ENCODE measurements at regions not wholly inside any gene's neighbourhood (a gene's known extent, or its start where the extent isn't known, plus 50 kb on each side); places are given as distances from the start of the nearest gene placed in this dataset.

DNA sequence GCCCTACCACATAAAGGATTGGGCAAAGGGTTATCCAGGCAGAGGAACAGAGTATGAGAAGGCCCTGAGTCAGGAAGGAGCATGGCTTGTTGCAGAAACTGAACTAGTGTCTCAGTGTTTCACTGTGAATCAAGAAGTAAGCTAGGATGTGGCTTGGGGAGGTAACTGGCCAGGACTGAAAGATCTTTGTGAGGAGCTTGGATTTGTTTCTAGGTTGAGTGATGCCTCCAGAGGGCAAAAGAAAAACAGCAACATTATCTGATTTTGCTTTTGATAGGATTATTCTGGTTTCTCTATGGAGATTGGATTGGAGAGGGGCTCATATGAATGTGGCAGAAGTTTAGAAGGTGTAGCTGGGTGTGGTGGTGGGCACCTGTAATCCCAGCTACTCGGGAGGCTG lies 137.9 kb upstream of the HDAC9 start:
- Histone ChIP-seq H3K9ac (no peak overlapping the region), H3K4me1 (peaks cover 0 to 9% (median 0%) of the 10 kb centered on the region in 10 experiments; a peak in 1 of 20 replicates), H3K36me3 (no peaks in the 10 kb centered on the region), H3K27ac (no peak overlapping the region), H3K4me3 (no peak overlapping the region), H4K20me1 (no peaks in the 10 kb centered on the region), H3K27me3 (no peaks in the 10 kb centered on the region), H3K4me2 (no peak overlapping the region), H3K9me3 (replicated peaks in 1 of 11) (no peaks in the 10 kb centered on the region)
- TF ChIP-seq Cebpa-rat (IDR thresholded peaks at IDR 0.05) = no peak

DNA sequence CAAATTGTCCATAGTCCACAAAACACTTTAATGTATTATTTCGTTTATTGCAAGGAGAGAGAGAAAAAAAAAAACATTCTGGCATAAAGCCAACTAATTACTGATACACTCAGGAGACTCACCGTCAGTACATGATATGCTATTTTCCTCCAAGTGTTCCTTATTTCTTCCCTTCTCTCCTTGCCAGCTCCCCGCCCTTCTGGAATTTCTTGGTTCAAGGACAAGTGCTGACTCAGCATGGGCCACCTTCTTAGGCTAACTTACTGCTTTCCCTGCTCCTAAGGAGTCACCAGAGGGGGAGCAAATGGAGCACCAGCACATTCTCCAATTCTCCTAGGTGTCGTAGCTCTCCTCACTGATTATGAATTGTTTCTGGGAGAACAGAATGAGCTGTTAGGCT lies 133.8 kb upstream of the HDAC9 start:
- Histone ChIP-seq H3K4me3 (no peak overlapping the region), H3K27me3 (no peaks in the 10 kb centered on the region), H3K36me3 (no peaks in the 10 kb centered on the region), H4K20me1 (no peaks in the 10 kb centered on the region), H3K9ac (no peak overlapping the region), H3K27ac (no peak overlapping the region), H3K4me2 (no peak overlapping the region), H3K4me1 (no peaks in the 10 kb centered on the region), H3K9me3 (replicated peaks in 1 of 11) (no peaks in the 10 kb centered on the region)
- no peak for TF ChIP-seq Cebpa-rat (IDR thresholded peaks at IDR 0.05)

DNA sequence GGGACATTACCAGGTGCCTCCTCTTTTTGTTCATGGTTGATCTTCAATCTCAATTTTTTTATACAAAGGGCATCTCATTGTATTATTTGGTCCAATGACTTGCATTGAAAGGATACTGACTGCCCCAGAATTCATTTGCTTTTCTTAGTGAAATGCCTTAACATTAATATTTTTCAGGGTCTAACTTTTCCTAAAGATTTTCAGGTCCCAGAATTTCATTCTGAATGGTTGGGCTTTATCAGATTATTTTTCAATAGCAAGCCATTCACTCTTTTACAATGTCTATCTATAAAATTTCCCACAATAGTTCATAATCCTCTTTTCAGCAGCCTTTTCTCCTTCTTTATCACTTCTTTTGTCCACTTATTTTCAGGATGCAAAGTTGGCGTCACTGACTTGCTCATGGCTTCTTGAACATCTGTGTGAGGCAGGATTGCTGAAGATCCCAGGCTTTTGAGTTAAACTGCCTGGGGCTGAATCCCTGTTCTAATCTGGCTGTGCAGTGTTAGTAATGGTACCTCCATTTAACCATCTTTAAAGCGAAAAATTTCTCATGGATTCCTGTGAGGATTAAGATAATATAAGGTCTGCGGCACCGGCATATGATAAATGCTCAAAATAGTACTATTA lies 131.7 kb upstream of the HDAC9 start:
- no peaks in the 10 kb centered on the region for H3K4me1 ChIP-seq
- H3K27ac ChIP-seq = no peak overlapping the region
- TF ChIP-seq Cebpa-rat (IDR thresholded peaks at IDR 0.05) = no peak
- H3K36me3 ChIP-seq = no peaks in the 10 kb centered on the region
- no peaks in the 10 kb centered on the region for H3K9me3 ChIP-seq (replicated peaks in 1 of 11)
- no peak overlapping the region for H3K9ac ChIP-seq
- no peaks in the 10 kb centered on the region for H4K20me1 ChIP-seq
- H3K4me3 ChIP-seq = no peak overlapping the region
- H3K4me2 ChIP-seq = no peak overlapping the region
- no peaks in the 10 kb centered on the region for H3K27me3 ChIP-seq

DNA sequence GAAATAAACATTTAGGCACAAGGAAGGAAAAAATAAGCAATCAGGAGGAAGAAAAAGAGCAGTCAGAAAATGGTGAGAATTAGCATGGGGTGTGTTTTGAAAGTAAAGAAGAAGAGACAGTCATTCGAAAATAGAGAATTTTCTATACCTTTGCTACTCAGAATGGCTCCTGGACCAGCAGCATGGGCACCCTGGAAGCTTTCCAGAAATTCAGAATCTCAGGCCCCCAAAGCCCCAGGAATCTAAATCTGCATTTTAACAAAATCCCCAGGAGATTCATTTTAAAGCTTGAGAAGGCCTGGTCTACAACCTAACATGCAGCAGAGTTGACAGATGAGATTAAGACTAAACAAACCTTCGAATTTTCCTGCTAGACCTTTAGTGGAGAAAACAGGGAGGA lies 131.2 kb upstream of the HDAC9 start:
- no peak for TF ChIP-seq Cebpa-rat (IDR thresholded peaks at IDR 0.05)
- no peaks in the 10 kb centered on the region for H3K27me3 ChIP-seq
- no peak overlapping the region for H3K9ac ChIP-seq
- no peak overlapping the region for H3K27ac ChIP-seq
- H3K4me1 ChIP-seq = no peaks in the 10 kb centered on the region
- H3K4me3 ChIP-seq = no peak overlapping the region
- H4K20me1 ChIP-seq = no peaks in the 10 kb centered on the region
- H3K9me3 ChIP-seq (replicated peaks in 1 of 11) = no peaks in the 10 kb centered on the region
- H3K36me3 ChIP-seq = no peaks in the 10 kb centered on the region
- no peak overlapping the region for H3K4me2 ChIP-seq

DNA sequence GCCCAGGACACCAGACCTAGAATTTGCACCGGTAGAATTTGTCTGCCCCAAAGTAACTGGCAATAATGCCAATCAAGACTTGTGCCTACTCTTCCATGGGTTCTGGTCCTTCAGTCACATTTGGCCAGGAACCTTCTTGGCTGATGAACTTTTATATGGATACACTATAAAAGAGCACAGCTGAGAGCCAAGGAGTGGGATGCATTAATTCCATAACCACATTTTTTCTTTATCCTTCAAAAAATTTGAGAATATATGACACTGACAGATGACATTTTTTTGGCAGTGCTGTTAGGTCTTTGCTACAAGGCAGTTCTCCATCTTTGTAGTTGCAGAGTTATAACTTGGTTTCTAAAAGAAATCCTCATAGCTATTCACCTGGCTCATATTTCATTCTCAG lies 129.2 kb upstream of the HDAC9 start:
- TF ChIP-seq Cebpa-rat (IDR thresholded peaks at IDR 0.05) = no peak
- peaks cover 0 to 4% (median 0%) of the 10 kb centered on the region in 11 experiments; a peak in 1 of 22 replicates for H4K20me1 ChIP-seq
- H3K36me3 ChIP-seq = no peaks in the 10 kb centered on the region
- H3K9me3 ChIP-seq (replicated peaks in 1 of 11) = no peaks in the 10 kb centered on the region
- no peak overlapping the region for H3K4me2 ChIP-seq
- H3K27ac ChIP-seq = no peak overlapping the region
- no peak overlapping the region for H3K4me3 ChIP-seq
- H3K27me3 ChIP-seq = no peaks in the 10 kb centered on the region
- no peaks in the 10 kb centered on the region for H3K4me1 ChIP-seq
- H3K9ac ChIP-seq = no peak overlapping the region

DNA sequence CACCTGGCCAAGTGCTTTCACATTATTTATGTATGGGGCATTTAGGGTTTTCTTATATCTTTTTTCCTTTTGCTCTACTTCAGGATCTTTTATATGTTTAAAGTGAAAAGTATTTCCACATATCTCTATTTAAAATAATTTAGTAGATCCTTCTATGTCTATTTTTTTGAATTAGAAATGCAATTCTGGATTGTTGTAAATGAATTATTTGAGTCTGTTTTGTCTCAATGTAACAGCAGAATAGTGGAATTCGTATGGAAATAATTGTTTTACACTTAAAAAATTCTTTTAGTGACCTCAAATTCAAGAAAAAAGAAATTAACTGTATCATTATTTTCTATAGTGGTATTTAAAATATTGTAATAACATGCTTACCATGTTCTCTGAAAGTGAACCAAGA lies 126.5 kb upstream of the HDAC9 start:
- H3K4me3 ChIP-seq = no peak overlapping the region
- H3K27ac ChIP-seq = no peak overlapping the region
- no peak overlapping the region for H3K4me2 ChIP-seq
- peaks cover 0 to 4% (median 0%) of the 10 kb centered on the region in 11 experiments; a peak in 1 of 22 replicates for H4K20me1 ChIP-seq
- no peak overlapping the region for H3K9ac ChIP-seq
- H3K4me1 ChIP-seq = no peaks in the 10 kb centered on the region
- no peaks in the 10 kb centered on the region for H3K27me3 ChIP-seq
- H3K36me3 ChIP-seq = peaks cover 0 to 6% (median 0%) of the 10 kb centered on the region in 11 experiments; a peak in 1 of 22 replicates
- no peak for TF ChIP-seq Cebpa-rat (IDR thresholded peaks at IDR 0.05)
- no peaks in the 10 kb centered on the region; a peak in 1 of 22 replicates for H3K9me3 ChIP-seq (replicated peaks in 1 of 11)

DNA sequence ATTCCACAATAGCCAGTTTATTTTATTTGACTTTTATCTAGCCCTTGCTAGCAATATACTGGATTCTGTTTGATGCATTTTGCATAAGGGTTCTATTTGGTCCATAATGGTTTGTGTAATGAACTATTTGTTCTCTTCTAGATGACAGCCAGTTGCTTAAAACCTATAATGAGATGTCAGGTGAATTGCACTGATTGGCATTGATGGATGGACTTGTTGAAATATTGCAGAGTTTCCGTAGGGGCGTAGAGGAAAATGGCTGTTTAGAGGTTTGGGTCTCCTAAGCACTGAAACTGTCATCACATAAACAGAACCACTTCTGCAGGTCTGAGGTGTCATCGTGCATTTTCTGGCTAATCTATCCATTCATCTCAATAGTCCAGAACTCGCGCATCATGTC lies 124.9 kb upstream of the HDAC9 start:
- Histone ChIP-seq H3K4me2 (no peak overlapping the region), H3K36me3 (peaks cover 0 to 6% (median 0%) of the 10 kb centered on the region in 11 experiments; a peak in 1 of 22 replicates), H3K9me3 (replicated peaks in 1 of 11) (no peaks in the 10 kb centered on the region; a peak in 1 of 22 replicates), H3K27ac (no peak overlapping the region), H3K27me3 (no peaks in the 10 kb centered on the region), H3K9ac (no peak overlapping the region), H3K4me1 (no peaks in the 10 kb centered on the region), H4K20me1 (peaks cover 0 to 4% (median 0%) of the 10 kb centered on the region in 11 experiments; a peak in 1 of 22 replicates), H3K4me3 (no peak overlapping the region)
- no peak for TF ChIP-seq Cebpa-rat (IDR thresholded peaks at IDR 0.05)

DNA sequence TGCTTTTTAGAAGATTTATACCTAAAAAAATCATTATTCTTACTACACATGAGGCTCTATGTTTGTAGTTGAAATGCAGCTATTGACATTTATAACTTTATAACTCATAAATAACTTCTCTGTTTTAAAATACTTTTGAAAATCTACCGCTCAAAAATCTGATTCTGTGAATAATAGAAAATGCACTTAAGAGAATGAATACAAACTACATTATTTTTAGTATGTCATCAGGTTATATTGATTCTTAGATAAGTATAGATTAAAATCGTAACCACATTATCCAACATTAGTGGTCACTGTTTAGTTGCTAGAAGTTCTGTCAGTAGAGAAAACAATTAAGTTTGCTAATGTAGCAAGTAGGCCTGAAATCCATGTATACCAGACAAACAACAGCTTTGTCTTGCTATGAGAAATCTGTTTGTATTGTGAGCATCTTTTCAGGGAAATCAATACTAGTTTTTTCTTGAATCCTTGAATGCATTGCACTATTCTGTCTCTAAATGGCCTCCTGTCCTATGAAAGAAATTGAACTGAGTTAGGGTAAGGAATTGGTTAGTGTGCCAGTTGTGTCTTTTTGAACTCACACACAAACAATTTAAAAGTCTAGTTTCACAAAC lies 116.5 kb upstream of the HDAC9 start:
- Histone ChIP-seq H3K9ac (no peak overlapping the region), H3K4me3 (no peak overlapping the region), H4K20me1 (no peaks in the 10 kb centered on the region; a peak in 1 of 22 replicates), H3K4me1 (no peaks in the 10 kb centered on the region), H3K27ac (no peak overlapping the region), H3K9me3 (replicated peaks in 1 of 11) (no peaks in the 10 kb centered on the region), H3K4me2 (no peak overlapping the region), H3K27me3 (no peaks in the 10 kb centered on the region), H3K36me3 (no peaks in the 10 kb centered on the region)
- no peak for TF ChIP-seq Cebpa-rat (IDR thresholded peaks at IDR 0.05)

DNA sequence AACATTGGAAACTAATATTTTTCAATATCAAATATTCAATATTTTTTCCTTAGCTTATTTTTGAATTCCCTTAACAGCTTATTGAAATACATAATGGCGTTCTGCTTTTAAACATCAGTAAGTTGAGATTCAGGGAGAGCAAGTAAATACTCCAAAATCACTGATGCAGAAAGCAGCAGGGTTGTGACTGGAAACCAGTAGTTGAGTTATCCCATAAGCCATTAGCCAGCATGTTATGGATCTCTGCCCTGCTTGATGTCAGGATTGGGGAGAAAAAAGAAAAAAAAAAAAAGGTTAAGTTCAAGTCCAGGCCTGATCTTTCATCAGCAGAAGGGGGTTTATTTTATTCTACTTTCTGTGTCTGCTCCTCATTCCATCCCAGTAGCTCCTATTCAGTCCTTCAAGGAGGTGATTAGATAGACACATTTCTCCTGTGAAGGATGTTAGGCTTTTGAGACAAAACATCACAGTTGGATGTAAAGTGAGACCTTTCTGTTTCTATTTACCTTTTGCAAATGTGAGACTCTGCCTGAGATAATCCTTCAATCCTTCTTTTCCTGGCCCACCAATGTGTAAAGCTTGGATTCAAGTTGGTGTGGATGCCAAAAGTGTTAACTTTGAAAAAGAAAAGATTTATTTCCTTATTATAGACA lies 110.9 kb upstream of the HDAC9 start:
- Histone ChIP-seq H3K9me3 (replicated peaks in 1 of 11) (no peaks in the 10 kb centered on the region), H3K27me3 (no peaks in the 10 kb centered on the region), H3K9ac (no peak overlapping the region), H3K4me2 (no peak overlapping the region), H3K36me3 (no peaks in the 10 kb centered on the region), H3K4me3 (no peak overlapping the region), H4K20me1 (no peaks in the 10 kb centered on the region; a peak in 2 of 22 replicates), H3K27ac (no peak overlapping the region), H3K4me1 (peaks cover 9 to 27% (median 11%) of the 10 kb centered on the region in 10 experiments; a peak in 19 of 20 replicates)
- no peak for TF ChIP-seq Cebpa-rat (IDR thresholded peaks at IDR 0.05)
